SK-N-MC (cell line): ENCODE measurements at regions not wholly inside any gene's neighbourhood (a gene's known extent, or its start where the extent isn't known, plus 50 kb on each side); places are given as distances from the start of the nearest gene placed in this dataset.

Experiments
- EZH2 ChIP-seq: fragments of 200-600 bp; sonication (generic); IDR thresholded peaks from one replicate; pipeline ENCODE4 v1.6.1; 2017; ENCODE audit warnings: antibody characterized with exemption
- POLR2AphosphoS5 ChIP-seq: IDR thresholded peaks from 2 replicates; pipeline ENCODE4 v1.6.1; 2012; ENCODE audit warnings: mild to moderate bottlenecking, low read depth, low read length, borderline replicate concordance

DNA sequence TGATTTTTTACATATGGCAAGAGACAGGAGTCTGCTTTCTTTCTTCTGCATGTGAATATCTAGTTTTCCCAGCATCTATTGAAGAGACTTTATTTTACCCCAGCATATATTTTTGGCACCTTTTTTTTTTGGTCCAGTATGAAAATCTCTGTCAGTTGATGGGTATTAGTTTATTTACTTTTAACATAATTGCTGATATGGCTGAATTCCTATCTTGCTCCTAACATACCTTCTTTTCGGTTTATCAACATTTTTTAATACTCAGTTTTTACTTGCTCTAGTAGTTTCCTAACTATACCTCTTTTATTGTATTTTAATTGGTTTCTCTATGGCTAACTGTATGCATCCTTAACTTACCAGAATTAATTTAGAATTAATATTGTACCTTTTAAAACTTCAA is 77.5 kb upstream of the PDE7B start:
- TF ChIP-seq EZH2 (no peak), POLR2AphosphoS5 (no peak)
